ENCODE measurements at regions not wholly inside any gene's neighbourhood (a gene's known extent, or its start where the extent isn't known, plus 50 kb on each side); places are given as distances from the start of the nearest gene placed in this dataset.

DNA sequence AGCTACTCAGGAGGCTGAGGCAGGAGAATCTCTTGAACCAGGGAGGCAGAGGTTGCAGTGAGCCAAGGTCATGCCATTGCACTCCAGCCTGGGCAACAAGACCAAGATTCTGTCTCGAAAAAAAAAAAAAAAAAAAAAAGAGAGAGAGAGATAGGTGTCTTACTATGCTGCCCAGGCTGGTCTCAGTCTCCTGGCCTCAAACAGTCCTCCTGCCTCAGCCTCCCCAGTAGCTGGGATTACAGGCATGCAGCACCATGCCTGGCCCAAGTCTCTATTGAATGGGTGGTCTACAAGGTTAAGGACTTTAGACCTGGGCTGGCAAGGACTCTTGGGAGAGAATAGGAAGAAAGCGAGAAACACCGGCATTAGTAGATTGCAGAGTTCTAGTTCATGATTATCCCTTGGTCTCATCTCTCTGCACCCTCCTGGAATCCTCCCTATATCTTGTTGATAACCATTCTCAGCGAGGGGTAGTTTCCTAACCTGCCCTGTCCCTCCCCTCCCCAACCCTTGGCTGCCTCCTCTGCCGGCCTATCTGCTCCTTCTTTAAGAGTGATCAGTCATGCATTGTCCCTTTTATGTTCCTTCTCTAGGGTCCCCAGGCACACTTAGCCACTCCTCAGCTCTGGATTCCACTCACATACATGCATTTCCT is 128.1 kb upstream of the MAP1LC3B2 start:
- ATAC-seq (no peak), DNase-seq (ENCODE audit: low spot score) (no peak)
- peaks cover 0 to 3% of the 10 kb centered on the region in 2 donors for H3K4me1 Mint-ChIP-seq (ENCODE audit: low read depth in 2 of 2)
- peaks cover 6 to 9% of the 10 kb centered on the region in 2 donors for H3K27me3 Mint-ChIP-seq
- H3K9me3 Mint-ChIP-seq, result no peaks in the 10 kb centered on the region
- no peaks in the 10 kb centered on the region for H3K36me3 Mint-ChIP-seq
- no peak overlapping the region for H3K27ac Mint-ChIP-seq
- H3K4me3 Mint-ChIP-seq, result no peak overlapping the region

DNA sequence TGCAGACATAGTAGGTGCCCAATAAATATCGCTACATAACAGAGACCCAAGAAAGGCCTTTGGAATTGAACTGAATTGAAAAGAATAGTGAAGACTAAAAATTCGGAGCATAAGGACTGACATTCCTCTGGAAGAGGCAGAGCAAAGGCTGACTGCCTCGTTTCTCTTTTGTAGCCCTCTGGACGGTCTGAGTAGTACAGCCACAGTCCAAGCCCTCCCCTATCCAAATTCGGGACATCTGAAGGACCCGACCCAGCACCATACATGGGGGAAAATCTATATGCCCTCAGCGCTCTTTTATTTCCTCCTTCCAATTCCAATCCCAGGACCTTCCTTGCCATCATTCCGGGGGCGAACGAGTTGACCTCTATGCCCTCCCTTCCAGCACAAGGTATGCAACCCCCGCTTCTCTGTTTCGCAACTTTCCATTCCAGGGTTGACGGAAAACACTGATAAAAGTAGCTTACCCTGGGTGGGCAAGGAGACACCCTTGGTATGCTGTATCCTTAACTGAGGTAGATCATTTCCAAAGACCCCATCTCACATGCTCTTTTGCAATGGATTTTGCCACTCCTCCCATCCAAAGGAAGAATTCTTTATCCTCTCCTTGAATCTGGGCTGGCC is 127.4 kb upstream of the MAP1LC3B2 start:
- H3K27me3 Mint-ChIP-seq, result peaks cover 6 to 7% of the 10 kb centered on the region in 2 donors
- ATAC-seq (no peak), DNase-seq (ENCODE audit: low spot score) (no peak)
- peaks cover 0 to 3% of the 10 kb centered on the region in 2 donors for H3K4me1 Mint-ChIP-seq (ENCODE audit: low read depth in 2 of 2)
- H3K9me3 Mint-ChIP-seq, result no peaks in the 10 kb centered on the region
- H3K36me3 Mint-ChIP-seq, result no peaks in the 10 kb centered on the region
- no peak overlapping the region for H3K27ac Mint-ChIP-seq
- H3K4me3 Mint-ChIP-seq, result no peak overlapping the region

DNA sequence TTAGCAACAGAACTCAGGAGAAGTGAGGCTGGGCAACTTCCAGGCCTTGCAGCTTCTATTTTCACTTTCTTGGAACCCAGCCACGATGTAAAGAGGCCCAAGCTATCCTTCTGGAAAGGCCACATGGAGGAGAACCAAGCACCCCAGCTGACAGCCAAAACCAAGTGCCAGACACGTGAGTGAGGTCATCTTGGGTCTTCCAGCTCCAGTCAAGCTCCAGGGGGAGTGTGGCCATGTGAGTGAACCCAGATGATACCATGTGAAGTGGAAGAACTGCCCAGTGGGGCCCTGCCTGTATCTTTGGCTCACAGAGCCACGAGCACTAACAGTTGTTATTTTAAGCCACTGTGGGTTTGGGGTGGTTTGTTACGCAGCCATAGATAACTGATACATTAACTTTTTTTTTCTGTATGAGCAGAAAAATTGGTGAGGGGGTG is 126.8 kb upstream of the MAP1LC3B2 start:
- Mint-ChIP-seq H3K9me3 (no peaks in the 10 kb centered on the region), H3K27me3 (peaks cover 6 to 7% of the 10 kb centered on the region in 2 donors), H3K4me1 (ENCODE audit: low read depth in 2 of 2) (peaks cover 0 to 3% of the 10 kb centered on the region in 2 donors), H3K36me3 (no peaks in the 10 kb centered on the region), H3K4me3 (no peak overlapping the region), H3K27ac (no peak overlapping the region)
- no peak for DNase-seq (ENCODE audit: low spot score)
- no peak for ATAC-seq

DNA sequence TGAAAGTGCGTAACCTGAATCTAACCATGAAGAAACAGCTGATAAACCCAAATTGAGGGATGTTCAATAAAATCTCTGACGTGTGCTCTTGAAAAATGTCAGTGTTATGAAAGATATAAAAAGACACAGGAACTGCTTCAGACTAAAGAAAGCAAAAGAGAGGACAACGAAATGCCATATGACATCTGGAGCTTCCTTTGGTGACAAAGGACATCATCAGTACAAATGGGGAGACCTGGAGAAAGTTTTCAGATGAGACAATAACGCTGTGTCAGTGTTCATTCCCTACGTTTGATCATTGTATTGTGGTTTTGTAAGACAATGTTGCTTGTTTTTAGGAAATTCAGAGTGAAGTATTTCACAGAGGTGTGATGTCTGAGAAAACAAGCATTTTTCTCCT is 125.9 kb upstream of the MAP1LC3B2 start:
- Mint-ChIP-seq H3K27ac (no peak overlapping the region), H3K4me1 (ENCODE audit: low read depth in 2 of 2) (peaks cover 0 to 3% of the 10 kb centered on the region in 2 donors), H3K27me3 (peaks cover 6 to 9% of the 10 kb centered on the region in 2 donors), H3K4me3 (no peak overlapping the region), H3K9me3 (no peaks in the 10 kb centered on the region), H3K36me3 (no peaks in the 10 kb centered on the region)
- no peak for ATAC-seq
- no peak for DNase-seq (ENCODE audit: low spot score)

DNA sequence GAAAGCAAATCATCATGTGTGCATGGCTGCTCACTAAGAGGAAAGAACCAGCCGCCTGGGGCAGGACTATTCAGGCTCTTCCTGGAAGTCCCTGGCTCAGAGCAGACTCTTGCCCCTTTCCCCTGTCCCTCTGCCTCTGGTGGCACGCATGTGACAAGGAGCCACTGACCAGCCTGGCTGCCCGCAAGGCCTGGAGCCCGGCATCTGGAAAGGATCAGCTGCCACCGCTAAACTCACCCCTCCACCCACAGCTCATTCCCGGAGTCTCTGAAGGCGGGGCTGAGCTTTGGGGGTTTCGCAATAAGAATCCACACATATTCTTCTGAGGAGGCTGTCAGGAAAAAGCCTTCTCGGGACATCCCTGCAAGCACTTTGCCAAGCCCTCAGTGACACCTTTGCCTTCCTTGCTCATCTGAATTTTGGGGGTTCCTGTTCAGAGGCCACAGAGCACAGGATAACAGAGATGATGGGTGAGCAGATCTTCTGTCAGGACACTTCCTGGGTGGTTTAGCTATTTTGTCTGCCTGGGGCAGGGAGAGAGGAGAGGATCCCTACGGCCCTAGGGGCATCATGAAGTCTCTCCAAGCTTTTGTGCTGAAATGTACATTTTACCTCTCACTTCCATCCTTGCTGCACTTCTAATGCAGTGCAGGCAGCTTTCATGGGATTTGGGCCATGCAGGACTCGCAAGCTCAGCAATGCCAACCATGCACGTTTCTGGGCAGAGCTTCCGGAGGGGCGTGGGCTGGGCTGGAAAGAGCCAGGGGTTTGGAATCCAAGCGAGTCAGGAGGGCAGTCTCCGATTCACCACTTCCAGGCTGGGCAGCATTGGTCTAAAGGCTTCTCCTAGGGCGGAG is 124.8 kb upstream of the MAP1LC3B2 start:
- H3K27ac Mint-ChIP-seq, result no peak overlapping the region
- no peaks in the 10 kb centered on the region for H3K4me1 Mint-ChIP-seq (ENCODE audit: low read depth in 2 of 2)
- DNase-seq (ENCODE audit: low spot score) (no peak), ATAC-seq (no peak)
- no peaks in the 10 kb centered on the region for H3K36me3 Mint-ChIP-seq
- peaks cover 6 to 9% of the 10 kb centered on the region in 2 donors for H3K27me3 Mint-ChIP-seq
- no peaks in the 10 kb centered on the region for H3K9me3 Mint-ChIP-seq
- no peak overlapping the region for H3K4me3 Mint-ChIP-seq

DNA sequence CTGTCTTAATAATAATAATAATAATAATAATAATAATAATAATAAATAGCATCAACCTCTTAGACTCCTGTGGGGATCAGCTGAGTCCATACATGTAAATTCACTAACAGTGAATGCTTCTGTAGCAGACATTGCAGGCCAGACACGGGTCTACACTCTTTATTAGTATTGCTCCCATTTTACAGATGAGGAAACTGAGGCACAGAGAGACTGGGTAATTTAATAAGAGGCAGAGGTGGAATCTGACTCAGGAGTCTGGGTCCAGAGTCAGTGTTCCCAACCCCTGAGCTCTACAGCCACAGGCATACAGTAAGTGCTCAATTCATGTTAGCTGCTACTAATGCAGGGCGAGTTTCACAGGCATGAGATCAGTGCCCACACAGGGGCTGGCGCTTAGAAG is 123.2 kb upstream of the MAP1LC3B2 start:
- DNase-seq (ENCODE audit: low spot score), result no peak
- H3K4me3 Mint-ChIP-seq, result no peak overlapping the region
- H3K27me3 Mint-ChIP-seq, result peaks cover 6% of the 10 kb centered on the region in 2 donors
- H3K27ac Mint-ChIP-seq, result no peak overlapping the region
- ATAC-seq, result no peak
- H3K36me3 Mint-ChIP-seq, result no peaks in the 10 kb centered on the region
- no peaks in the 10 kb centered on the region for H3K4me1 Mint-ChIP-seq (ENCODE audit: low read depth in 2 of 2)
- H3K9me3 Mint-ChIP-seq, result no peaks in the 10 kb centered on the region

DNA sequence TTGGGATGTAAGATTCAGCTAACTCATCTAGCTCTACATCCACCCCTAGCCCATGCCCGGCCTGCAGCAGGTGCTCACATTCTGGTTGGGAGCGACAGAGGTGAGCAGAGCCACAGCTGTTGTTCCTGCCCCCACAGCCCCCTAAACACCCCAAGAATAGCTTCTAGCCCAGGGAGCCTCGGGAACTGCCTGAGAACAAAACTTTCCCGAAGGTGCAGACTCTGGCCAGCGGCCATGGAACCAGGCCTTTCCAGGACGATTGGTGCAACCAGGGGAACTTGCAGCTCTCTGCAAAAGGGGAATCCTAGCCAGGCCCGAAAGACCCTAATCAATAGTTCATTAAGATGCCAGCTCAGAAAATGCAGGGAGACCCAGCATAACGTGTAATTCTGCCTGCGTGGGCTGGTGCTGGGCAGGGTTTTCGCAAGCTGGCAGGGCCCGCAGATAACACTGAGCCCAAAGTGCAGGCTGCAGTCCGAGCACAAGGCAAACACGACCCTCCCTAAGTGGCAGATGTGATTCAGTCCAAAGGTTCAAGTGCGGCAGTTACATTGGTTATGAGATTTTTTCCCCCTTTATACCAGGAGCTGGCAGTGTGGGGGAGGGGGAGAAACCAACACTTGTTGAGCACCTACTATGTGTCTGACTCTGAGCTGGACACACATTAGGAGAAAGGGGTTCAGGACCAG is 122.5 kb upstream of the MAP1LC3B2 start:
- no peaks in the 10 kb centered on the region for H3K9me3 Mint-ChIP-seq
- peaks cover 6% of the 10 kb centered on the region in 2 donors for H3K27me3 Mint-ChIP-seq
- no peak for DNase-seq (ENCODE audit: low spot score)
- ATAC-seq, result no peak
- no peak overlapping the region for H3K4me3 Mint-ChIP-seq
- no peak overlapping the region for H3K27ac Mint-ChIP-seq
- H3K4me1 Mint-ChIP-seq (ENCODE audit: low read depth in 2 of 2), result no peaks in the 10 kb centered on the region
- no peaks in the 10 kb centered on the region for H3K36me3 Mint-ChIP-seq

DNA sequence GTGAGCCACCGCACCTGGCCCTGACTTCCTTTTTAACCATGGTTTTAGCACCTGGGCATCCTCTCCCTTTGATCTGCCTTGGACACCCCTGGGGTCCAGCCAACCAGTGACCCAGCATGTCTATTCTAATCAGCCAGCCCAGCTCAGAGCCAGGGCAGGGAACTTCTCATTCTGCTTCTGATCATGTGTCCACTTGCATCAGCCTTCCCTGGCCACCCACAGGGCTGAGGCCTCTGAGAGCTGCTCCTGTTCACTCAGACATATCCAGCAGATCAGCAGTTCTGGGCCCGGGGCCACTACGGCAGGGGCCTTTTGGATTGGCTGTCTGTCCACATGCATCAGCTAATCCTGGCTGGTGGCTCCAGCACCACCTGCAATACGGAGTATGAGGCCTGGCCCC is 117.9 kb upstream of the MAP1LC3B2 start:
- Mint-ChIP-seq H3K27ac (no peak overlapping the region), H3K36me3 (no peaks in the 10 kb centered on the region), H3K27me3 (peaks cover 0 to 5% of the 10 kb centered on the region in 2 donors), H3K4me3 (no peak overlapping the region), H3K9me3 (no peaks in the 10 kb centered on the region), H3K4me1 (ENCODE audit: low read depth in 2 of 2) (no peaks in the 10 kb centered on the region)
- no peak for ATAC-seq
- no peak for DNase-seq (ENCODE audit: low spot score)

DNA sequence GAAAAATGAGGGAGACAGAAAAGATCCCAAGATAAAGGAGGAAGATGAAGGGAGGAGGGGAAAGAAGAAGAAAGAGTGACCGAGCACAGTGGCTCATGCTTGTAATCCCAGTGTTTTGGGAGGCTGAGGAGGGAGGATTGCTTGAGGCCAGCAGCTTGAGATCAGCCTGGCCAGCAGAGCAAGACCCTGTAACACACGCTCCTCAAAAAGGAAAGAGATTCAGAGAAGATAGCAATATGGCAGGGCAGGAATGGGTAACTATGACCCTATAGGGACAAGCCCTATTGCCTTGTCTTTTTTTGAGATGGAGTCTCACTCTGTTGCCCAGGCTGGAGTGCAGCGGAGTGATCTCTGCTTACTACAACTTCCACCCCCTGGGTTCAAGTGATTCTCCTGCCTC is 116.9 kb upstream of the MAP1LC3B2 start:
- H3K4me3 Mint-ChIP-seq, result no peak overlapping the region
- no peak for ATAC-seq
- H3K36me3 Mint-ChIP-seq, result no peaks in the 10 kb centered on the region
- no peak for DNase-seq (ENCODE audit: low spot score)
- no peaks in the 10 kb centered on the region for H3K9me3 Mint-ChIP-seq
- H3K4me1 Mint-ChIP-seq (ENCODE audit: low read depth in 2 of 2), result no peaks in the 10 kb centered on the region
- no peak overlapping the region for H3K27ac Mint-ChIP-seq
- peaks cover 0 to 5% of the 10 kb centered on the region in 2 donors for H3K27me3 Mint-ChIP-seq

DNA sequence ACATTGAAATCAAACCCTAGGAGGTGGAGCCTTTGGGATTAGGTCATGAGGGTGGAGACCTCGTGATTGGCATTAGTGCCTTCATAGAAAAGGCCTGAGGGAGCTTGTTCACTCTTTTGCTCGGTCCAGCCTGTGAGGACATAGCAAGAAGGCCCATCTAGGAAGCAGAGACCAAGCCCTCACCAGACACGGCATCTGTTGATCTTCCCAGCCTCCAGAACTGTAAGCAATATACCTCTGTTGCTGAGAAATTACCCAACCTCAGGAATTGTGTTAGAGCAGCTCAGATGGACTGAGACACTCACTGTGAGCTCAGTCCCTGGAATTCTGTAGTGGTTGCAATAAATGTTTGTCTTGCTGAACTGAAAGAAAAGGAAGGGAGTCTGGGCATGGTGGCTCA is 116.2 kb upstream of the MAP1LC3B2 start:
- no peak overlapping the region for H3K27ac Mint-ChIP-seq
- H3K36me3 Mint-ChIP-seq, result no peaks in the 10 kb centered on the region
- H3K9me3 Mint-ChIP-seq, result no peaks in the 10 kb centered on the region
- ATAC-seq (no peak), DNase-seq (ENCODE audit: low spot score) (no peak)
- no peak overlapping the region for H3K4me3 Mint-ChIP-seq
- H3K4me1 Mint-ChIP-seq (ENCODE audit: low read depth in 2 of 2), result no peaks in the 10 kb centered on the region
- peaks cover 0 to 3% of the 10 kb centered on the region in 2 donors for H3K27me3 Mint-ChIP-seq

DNA sequence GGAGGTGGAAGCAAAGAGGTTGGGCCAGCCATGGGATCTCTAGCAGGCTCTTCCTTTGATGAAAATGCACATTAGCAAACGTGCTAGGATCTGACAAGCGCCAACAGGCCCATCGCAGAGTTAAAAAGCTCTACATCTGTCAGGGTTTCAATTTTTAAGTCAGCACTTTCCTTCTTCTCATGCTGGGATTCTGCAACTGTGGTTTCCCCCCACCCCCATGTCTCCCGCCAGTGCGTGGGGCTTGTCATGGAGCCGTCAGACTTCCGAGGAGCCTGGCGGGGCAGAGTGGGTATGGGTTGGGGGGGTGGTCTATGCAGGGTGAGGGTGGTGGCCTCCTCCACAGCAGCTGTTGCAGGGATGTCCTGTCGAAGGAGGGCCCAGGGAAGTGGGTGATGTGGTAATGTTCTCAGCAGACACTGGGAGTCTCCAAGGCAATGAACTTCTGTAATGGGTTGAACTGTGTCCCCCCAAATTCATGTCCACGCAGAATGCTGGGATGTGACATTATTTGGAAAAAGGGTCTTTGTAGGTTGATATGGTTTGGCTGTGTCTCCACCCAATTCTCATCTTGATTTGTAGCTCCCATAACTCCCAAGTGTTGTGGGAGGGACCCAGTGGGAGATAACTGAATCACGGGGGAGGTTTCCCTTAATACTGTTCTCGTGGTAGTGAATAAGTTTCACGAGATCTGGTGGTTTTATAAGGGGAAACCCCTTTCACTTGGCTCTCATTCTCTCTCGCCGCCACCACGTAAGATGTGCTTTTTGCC is 115.2 kb upstream of the MAP1LC3B2 start:
- H3K4me1 Mint-ChIP-seq (ENCODE audit: low read depth in 2 of 2), result no peaks in the 10 kb centered on the region
- no peak overlapping the region for H3K27ac Mint-ChIP-seq
- H3K4me3 Mint-ChIP-seq, result no peak overlapping the region
- ATAC-seq, result peak in 1 of 2 donors; percentile 43
- peaks cover 0 to 3% of the 10 kb centered on the region in 2 donors for H3K27me3 Mint-ChIP-seq
- no peaks in the 10 kb centered on the region for H3K9me3 Mint-ChIP-seq
- DNase-seq (ENCODE audit: low spot score), result no peak
- no peaks in the 10 kb centered on the region for H3K36me3 Mint-ChIP-seq

DNA sequence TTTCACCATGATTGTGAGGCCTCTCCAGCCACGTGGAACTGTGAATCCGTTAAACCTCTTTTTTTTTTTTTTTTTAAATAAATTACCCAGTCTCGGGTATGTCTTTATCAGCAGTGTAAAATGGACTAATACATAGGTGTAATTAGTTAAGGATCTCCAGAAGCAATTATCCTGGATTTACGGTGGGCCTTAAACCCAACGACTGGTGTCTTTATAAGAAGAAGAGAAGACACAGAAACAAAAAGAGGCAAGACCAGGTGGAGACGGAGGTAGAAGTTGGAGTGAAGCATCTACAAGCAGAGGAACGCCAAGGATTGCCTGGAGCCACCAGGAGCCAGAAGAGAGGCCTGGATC is 114.6 kb upstream of the MAP1LC3B2 start:
- no peak for ATAC-seq
- Mint-ChIP-seq H3K9me3 (no peaks in the 10 kb centered on the region), H3K4me3 (no peak overlapping the region)

DNA sequence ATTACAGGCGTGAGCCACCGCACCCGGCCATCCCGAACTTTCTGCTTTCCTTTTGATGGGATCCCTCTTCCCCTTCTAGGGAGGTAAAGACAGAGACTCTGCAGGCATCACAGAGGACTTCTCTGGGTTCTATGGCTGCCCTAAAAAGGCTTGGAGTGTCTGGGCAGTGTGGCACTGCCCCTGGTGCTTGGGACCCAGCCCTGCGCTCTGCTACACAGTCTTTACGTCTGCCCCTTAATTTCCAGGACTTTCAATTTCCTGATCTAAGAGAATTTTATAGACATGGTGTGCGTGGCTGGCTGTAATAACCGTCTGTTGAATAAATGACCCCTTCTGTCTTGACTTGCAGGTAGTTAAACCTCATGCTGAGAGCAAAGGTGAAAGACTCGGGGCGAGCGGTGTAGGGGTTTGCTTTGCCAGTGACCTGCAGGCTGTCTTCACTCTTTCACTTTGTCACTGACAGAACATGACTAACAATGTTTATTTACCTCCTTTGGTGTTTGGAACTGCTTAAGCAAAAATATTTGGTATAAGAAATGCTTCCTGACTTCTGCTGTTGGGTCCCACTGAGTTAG is 110.9 kb upstream of the MAP1LC3B2 start:
- Mint-ChIP-seq H3K9me3 (no peaks in the 10 kb centered on the region), H3K27ac (no peak overlapping the region), H3K36me3 (no peaks in the 10 kb centered on the region), H3K4me3 (no peak overlapping the region), H3K4me1 (ENCODE audit: low read depth in 2 of 2) (peaks cover 0 to 1% of the 10 kb centered on the region in 2 donors), H3K27me3 (no peaks in the 10 kb centered on the region)
- no peak for DNase-seq (ENCODE audit: low spot score)
- ATAC-seq, result no peak

More for the DNA sequence above, 114.6 kb upstream of the MAP1LC3B2 start:
- no peak overlapping the region for H3K27ac Mint-ChIP-seq
- H3K4me1 Mint-ChIP-seq (ENCODE audit: low read depth in 2 of 2), result no peaks in the 10 kb centered on the region
- peaks cover 0 to 3% of the 10 kb centered on the region in 2 donors for H3K27me3 Mint-ChIP-seq
- DNase-seq (ENCODE audit: low spot score), result no peak
- no peaks in the 10 kb centered on the region for H3K36me3 Mint-ChIP-seq
